ENCODE measurements at regions not wholly inside any gene's neighbourhood (a gene's known extent, or its start where the extent isn't known, plus 50 kb on each side); places are given as distances from the start of the nearest gene placed in this dataset.

- Histone ChIP-seq H3K4me3 (no peak overlapping the region), H3K27ac (ENCODE audit: low read depth) (no peak overlapping the region), H3K27me3 (ENCODE audit: insufficient read depth) (no peaks in the 10 kb centered on the region), H3F3A (replicated peaks; ENCODE audit: low read depth) (no peaks in the 10 kb centered on the region), H2AFZ (no peak overlapping the region), H3K9me2 (ENCODE audit: insufficient read depth) (peaks cover 6% of the 10 kb centered on the region; the same call in 1 of the 2 replicates), H3K4me2 (no peak overlapping the region), H3K4me1 (ENCODE audit: insufficient read depth) (no peaks in the 10 kb centered on the region), H3K79me2 (replicated peaks; ENCODE audit: insufficient read depth) (no peaks in the 10 kb centered on the region), H3K36me3 (ENCODE audit: insufficient read depth) (no peaks in the 10 kb centered on the region), H4K20me1 (replicated peaks; ENCODE audit: insufficient read depth) (no peaks in the 10 kb centered on the region)
- no peak for ATAC-seq
- Mint-ChIP-seq H3K9me3 (no peaks in the 10 kb centered on the region), H3K4me3 (no peak overlapping the region), H3K27ac (no peak overlapping the region), H3K36me3 (ENCODE audit: low read depth) (no peaks in the 10 kb centered on the region), H3K27me3 (ENCODE audit: insufficient read depth, low read depth, poor library complexity) (peaks cover 3% of the 10 kb centered on the region), H3K4me1 (peaks cover 9% of the 10 kb centered on the region; the same call in 2 of the 3 replicates)
- TF ChIP-seq, protein P1, sequence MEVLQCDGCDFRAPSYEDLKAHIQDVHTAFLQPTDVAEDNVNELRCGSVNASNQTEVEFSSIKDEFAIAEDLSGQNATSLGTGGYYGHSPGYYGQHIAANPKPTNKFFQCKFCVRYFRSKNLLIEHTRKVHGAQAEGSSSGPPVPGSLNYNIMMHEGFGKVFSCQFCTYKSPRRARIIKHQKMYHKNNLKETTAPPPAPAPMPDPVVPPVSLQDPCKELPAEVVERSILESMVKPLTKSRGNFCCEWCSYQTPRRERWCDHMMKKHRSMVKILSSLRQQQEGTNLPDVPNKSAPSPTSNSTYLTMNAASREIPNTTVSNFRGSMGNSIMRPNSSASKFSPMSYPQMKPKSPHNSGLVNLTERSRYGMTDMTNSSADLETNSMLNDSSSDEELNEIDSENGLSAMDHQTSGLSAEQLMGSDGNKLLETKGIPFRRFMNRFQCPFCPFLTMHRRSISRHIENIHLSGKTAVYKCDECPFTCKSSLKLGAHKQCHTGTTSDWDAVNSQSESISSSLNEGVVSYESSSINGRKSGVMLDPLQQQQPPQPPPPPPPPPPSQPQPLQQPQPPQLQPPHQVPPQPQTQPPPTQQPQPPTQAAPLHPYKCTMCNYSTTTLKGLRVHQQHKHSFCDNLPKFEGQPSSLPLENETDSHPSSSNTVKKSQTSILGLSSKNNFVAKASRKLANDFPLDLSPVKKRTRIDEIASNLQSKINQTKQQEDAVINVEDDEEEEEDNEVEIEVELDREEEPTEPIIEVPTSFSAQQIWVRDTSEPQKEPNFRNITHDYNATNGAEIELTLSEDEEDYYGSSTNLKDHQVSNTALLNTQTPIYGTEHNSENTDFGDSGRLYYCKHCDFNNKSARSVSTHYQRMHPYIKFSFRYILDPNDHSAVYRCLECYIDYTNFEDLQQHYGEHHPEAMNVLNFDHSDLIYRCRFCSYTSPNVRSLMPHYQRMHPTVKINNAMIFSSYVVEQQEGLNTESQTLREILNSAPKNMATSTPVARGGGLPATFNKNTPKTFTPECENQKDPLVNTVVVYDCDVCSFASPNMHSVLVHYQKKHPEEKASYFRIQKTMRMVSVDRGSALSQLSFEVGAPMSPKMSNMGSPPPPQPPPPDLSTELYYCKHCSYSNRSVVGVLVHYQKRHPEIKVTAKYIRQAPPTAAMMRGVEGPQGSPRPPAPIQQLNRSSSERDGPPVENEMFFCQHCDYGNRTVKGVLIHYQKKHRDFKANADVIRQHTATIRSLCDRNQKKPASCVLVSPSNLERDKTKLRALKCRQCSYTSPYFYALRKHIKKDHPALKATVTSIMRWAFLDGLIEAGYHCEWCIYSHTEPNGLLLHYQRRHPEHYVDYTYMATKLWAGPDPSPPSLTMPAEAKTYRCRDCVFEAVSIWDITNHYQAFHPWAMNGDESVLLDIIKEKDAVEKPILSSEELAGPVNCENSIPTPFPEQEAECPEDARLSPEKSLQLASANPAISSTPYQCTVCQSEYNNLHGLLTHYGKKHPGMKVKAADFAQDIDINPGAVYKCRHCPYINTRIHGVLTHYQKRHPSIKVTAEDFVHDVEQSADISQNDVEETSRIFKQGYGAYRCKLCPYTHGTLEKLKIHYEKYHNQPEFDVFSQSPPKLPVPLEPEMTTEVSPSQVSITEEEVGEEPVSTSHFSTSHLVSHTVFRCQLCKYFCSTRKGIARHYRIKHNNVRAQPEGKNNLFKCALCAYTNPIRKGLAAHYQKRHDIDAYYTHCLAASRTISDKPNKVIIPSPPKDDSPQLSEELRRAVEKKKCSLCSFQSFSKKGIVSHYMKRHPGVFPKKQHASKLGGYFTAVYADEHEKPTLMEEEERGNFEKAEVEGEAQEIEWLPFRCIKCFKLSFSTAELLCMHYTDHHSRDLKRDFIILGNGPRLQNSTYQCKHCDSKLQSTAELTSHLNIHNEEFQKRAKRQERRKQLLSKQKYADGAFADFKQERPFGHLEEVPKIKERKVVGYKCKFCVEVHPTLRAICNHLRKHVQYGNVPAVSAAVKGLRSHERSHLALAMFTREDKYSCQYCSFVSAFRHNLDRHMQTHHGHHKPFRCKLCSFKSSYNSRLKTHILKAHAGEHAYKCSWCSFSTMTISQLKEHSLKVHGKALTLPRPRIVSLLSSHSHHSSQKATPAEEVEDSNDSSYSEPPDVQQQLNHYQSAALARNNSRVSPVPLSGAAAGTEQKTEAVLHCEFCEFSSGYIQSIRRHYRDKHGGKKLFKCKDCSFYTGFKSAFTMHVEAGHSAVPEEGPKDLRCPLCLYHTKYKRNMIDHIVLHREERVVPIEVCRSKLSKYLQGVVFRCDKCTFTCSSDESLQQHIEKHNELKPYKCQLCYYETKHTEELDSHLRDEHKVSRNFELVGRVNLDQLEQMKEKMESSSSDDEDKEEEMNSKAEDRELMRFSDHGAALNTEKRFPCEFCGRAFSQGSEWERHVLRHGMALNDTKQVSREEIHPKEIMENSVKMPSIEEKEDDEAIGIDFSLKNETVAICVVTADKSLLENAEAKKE (CRISPR knock-in tag; IDR thresholded peaks at IDR 0.05) = no peak
- no peak for TF ChIP-seq ZNF114 (CRISPR knock-in tag; IDR thresholded peaks at IDR 0.05)
- DNase-seq (ENCODE audit: low spot score) = no peak
Measured at GRCh38 chr3:156617145-156617544, 57.2 kb upstream of the TIPARP start.

DNA sequence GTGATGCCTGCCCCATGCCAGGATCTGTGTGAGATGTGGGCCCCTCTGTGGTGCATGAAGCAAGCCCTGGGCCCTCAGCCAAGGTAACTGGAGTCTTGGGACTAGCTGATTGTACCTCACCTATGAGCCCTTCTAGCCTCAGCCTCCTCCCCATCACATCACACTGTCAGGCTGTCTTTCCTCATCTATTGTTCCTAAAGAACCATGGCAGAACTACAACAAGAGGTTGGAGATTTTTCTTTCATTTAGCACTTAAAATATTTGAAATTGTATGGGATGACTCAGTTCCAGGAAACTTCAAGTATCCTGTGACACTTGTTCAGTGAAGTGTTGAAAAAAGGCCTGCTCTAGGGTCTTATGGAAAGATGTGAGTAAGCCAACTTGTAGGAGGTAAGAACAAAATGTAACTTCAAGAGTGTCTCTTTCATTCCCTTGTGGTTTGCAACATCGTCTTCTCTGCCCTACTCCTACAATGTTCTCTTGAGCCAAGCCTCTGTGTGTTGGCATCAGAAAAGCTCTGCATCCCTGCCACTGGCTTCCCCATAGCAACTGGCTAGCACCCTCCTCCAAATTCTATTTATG, 58.7 kb upstream of the TIPARP start:
- no peak for ATAC-seq
- H3K36me3 Mint-ChIP-seq (ENCODE audit: low read depth) = no peaks in the 10 kb centered on the region

More for the DNA sequence above, 58.7 kb upstream of the TIPARP start:
- H4K20me1 ChIP-seq (replicated peaks; ENCODE audit: insufficient read depth) = no peaks in the 10 kb centered on the region
- H3K4me3 ChIP-seq = no peak overlapping the region
- peaks cover 6% of the 10 kb centered on the region; the same call in 1 of the 2 replicates for H3K9me2 ChIP-seq (ENCODE audit: insufficient read depth)
- Mint-ChIP-seq H3K27me3 (ENCODE audit: insufficient read depth, low read depth, poor library complexity) (peaks cover 6% of the 10 kb centered on the region), H3K9me3 (no peaks in the 10 kb centered on the region), H3K4me3 (no peak overlapping the region), H3K4me1 (peaks cover 9% of the 10 kb centered on the region; the same call in 2 of the 3 replicates), H3K27ac (no peak overlapping the region)
- no peaks in the 10 kb centered on the region for H3K27me3 ChIP-seq (ENCODE audit: insufficient read depth)
- TF ChIP-seq, protein P1 (CRISPR knock-in tag; IDR thresholded peaks at IDR 0.05) = no peak
- no peak for TF ChIP-seq CREB1 (CRISPR knock-in tag; IDR thresholded peaks at IDR 0.05; ENCODE audit: low read depth)
- H3K27ac ChIP-seq (ENCODE audit: low read depth) = no peak overlapping the region
- no peak overlapping the region for H2AFZ ChIP-seq
- no peaks in the 10 kb centered on the region for H3K4me1 ChIP-seq (ENCODE audit: insufficient read depth)
- no peak for DNase-seq (ENCODE audit: low spot score)
- no peaks in the 10 kb centered on the region for H3K79me2 ChIP-seq (replicated peaks; ENCODE audit: insufficient read depth)
- no peaks in the 10 kb centered on the region for H3K36me3 ChIP-seq (ENCODE audit: insufficient read depth)
- H3K4me2 ChIP-seq = no peak overlapping the region
- H3F3A ChIP-seq (replicated peaks; ENCODE audit: low read depth) = no peaks in the 10 kb centered on the region

Data from GM23338 (cell line).